ENCODE measurements at regions not wholly inside any gene's neighbourhood (a gene's known extent, or its start where the extent isn't known, plus 50 kb on each side); places are given as distances from the start of the nearest gene placed in this dataset.

- Histone ChIP-seq H3K9me2 (replicated peaks; ENCODE audit: low read length) (no peaks in the 10 kb centered on the region), H3K36me3 (ENCODE audit: low read depth, low read length) (no peaks in the 10 kb centered on the region), H3K27me3 (ENCODE audit: low read length) (no peaks in the 10 kb centered on the region), H3K9ac (ENCODE audit: low read length) (no peak overlapping the region), H3K4me3 (ENCODE audit: low read length) (no peak overlapping the region), H3K4me2 (ENCODE audit: low read length) (no peak overlapping the region), H3K4me1 (ENCODE audit: insufficient read depth, low read length) (0 out of 2 replicates have a peak, but pooled peaks cover 3% of the 10 kb centered on the region), H2AFZ (ENCODE audit: low read length) (no peak overlapping the region), H3K79me2 (ENCODE audit: low read length) (no peaks in the 10 kb centered on the region), H3K27ac (ENCODE audit: low read length) (no peak overlapping the region), H3F3A (ENCODE audit: low read length, unreplicated experiment) (no peaks in the 10 kb centered on the region), H3K9me3 (ENCODE audit: low read length) (no peaks in the 10 kb centered on the region), H4K20me1 (ENCODE audit: low read length) (no peaks in the 10 kb centered on the region)
- ChIA-PET POLR2A (ENCODE audit: unreplicated experiment) (no interaction called here), CTCF (no interaction called here)
- ATAC-seq = no peak
- BruUV-seq (replicated peaks) = no TSS peak
- DNase-seq = no peak
- TF ChIP-seq CTCF (conservative IDR thresholded peaks at IDR 0.05; ENCODE audit: low read depth, low read length) (no peak), EZH2 (IDR thresholded peaks at IDR 0.05; ENCODE audit: low read length, unreplicated experiment) (no peak), EZH2phosphoT487 (IDR thresholded peaks at IDR 0.05; ENCODE audit: borderline replicate concordance, low read length) (no peak)
- intact Hi-C loops (cut with micrococcal nuclease) = no loop called here
These were observed 111.6 kb upstream of the NUDT6 start for GRCh38 chr4:123034023-123034422.

GRCh38 chr4:123035239-123035638 is 112.8 kb upstream of the NUDT6 start:
- POLR2A ChIA-PET (ENCODE audit: unreplicated experiment) = no interaction called here

More at GRCh38 chr4:123035239-123035638, 112.8 kb upstream of the NUDT6 start:
- Histone ChIP-seq H3K4me2 (ENCODE audit: low read length) (no peak overlapping the region), H3K36me3 (ENCODE audit: low read depth, low read length) (no peaks in the 10 kb centered on the region), H4K20me1 (ENCODE audit: low read length) (no peaks in the 10 kb centered on the region), H3K9ac (ENCODE audit: low read length) (no peak overlapping the region), H3K9me3 (ENCODE audit: low read length) (no peaks in the 10 kb centered on the region), H3K27ac (ENCODE audit: low read length) (no peak overlapping the region), H2AFZ (ENCODE audit: low read length) (no peak overlapping the region), H3K27me3 (ENCODE audit: low read length) (no peaks in the 10 kb centered on the region), H3F3A (ENCODE audit: low read length, unreplicated experiment) (no peaks in the 10 kb centered on the region), H3K9me2 (replicated peaks; ENCODE audit: low read length) (no peaks in the 10 kb centered on the region), H3K4me3 (ENCODE audit: low read length) (no peak overlapping the region), H3K4me1 (ENCODE audit: insufficient read depth, low read length) (0 out of 2 replicates have a peak, but pooled peaks cover 3% of the 10 kb centered on the region), H3K79me2 (ENCODE audit: low read length) (no peaks in the 10 kb centered on the region)
- no peak for ATAC-seq
- CTCF ChIA-PET = no interaction called here
- no TSS peak for BruUV-seq (replicated peaks)
- TF ChIP-seq EZH2phosphoT487 (IDR thresholded peaks at IDR 0.05; ENCODE audit: borderline replicate concordance, low read length) (no peak), EZH2 (IDR thresholded peaks at IDR 0.05; ENCODE audit: low read length, unreplicated experiment) (no peak), CTCF (conservative IDR thresholded peaks at IDR 0.05; ENCODE audit: low read depth, low read length) (no peak)
- intact Hi-C loops (cut with micrococcal nuclease) = no loop called here
- no peak for DNase-seq
